SK-N-MC (cell line): ENCODE measurements at regions not wholly inside any gene's neighbourhood (a gene's known extent, or its start where the extent isn't known, plus 50 kb on each side); places are given as distances from the start of the nearest gene placed in this dataset.

Experiments
- EZH2 ChIP-seq: fragments of 200-600 bp; sonication (generic); IDR thresholded peaks from one replicate; pipeline ENCODE4 v1.6.1; 2017; ENCODE audit warnings: antibody characterized with exemption
- FOXP2 ChIP-seq: optimal IDR thresholded peaks from 2 replicates; pipeline ENCODE3; 2011; ENCODE audit warnings: mild to moderate bottlenecking, moderate library complexity; ENCODE audit not compliant: insufficient read depth; ENCODE audit errors: extremely low read length, control extremely low read depth
- POLR2AphosphoS5 ChIP-seq: IDR thresholded peaks from 2 replicates; pipeline ENCODE4 v1.6.1; 2012; ENCODE audit warnings: mild to moderate bottlenecking, low read depth, low read length, borderline replicate concordance

GRCh38 chr12:131221957-131222328 is 268.2 kb downstream of the ADGRD1 start:
- TF ChIP-seq EZH2: no peak
- TF ChIP-seq POLR2AphosphoS5: no peak
- no peak for TF ChIP-seq FOXP2
